Neural cell (in vitro differentiated cells): ENCODE measurements at regions not wholly inside any gene's neighbourhood (a gene's known extent, or its start where the extent isn't known, plus 50 kb on each side); places are given as distances from the start of the nearest gene placed in this dataset.

ENCODE experiments used
- H2AFZ ChIP-seq: fragments of 200-600, 300-800 bp; sonication (generic), shearing (Covaris generic); 2 replicates; pipeline ENCODE4 v1.6.0; 2014; ENCODE audit warnings: low read depth, mild to moderate bottlenecking, antibody characterized with exemption, low read length, moderate library complexity
- H3F3A ChIP-seq: fragments of 200-600 bp; shearing (Covaris generic); 2 replicates; pipeline ENCODE4 v1.6.1; 2016; ENCODE audit warnings: mild to moderate bottlenecking, moderate library complexity, mixed read lengths, antibody characterized with exemption, low read length; ENCODE audit not compliant: insufficient read depth, poor library complexity, severe bottlenecking
- H3K27ac ChIP-seq: fragments of 200-600, 300-800 bp; sonication (generic), shearing (Covaris generic); 2 replicates; pipeline ENCODE4 v1.5.1; 2014; ENCODE audit warnings: mild to moderate bottlenecking, low read length, moderate library complexity
- H3K27me3 ChIP-seq: fragments of 300-800, 200-600 bp; sonication (generic), shearing (Covaris generic); 2 replicates; pipeline ENCODE4 v1.6.0; 2014; ENCODE audit warnings: mild to moderate bottlenecking, low read depth, low read length, moderate library complexity; ENCODE audit not compliant: insufficient read depth
- H3K36me3 ChIP-seq: fragments of 300-800, 200-600 bp; sonication (generic), shearing (Covaris generic); 2 replicates; pipeline ENCODE4 v1.5.1; 2014; ENCODE audit warnings: mild to moderate bottlenecking, antibody characterized with exemption, low read length, moderate library complexity; ENCODE audit not compliant: insufficient read depth
- H3K4me2 ChIP-seq: fragments of 300-800, 200-600 bp; sonication (generic), shearing (Covaris generic); 2 replicates; pipeline ENCODE4 v1.6.0; 2014; ENCODE audit warnings: mild to moderate bottlenecking, low read length
- H3K4me3 ChIP-seq: fragments of 300-800, 200-600 bp; sonication (generic), shearing (Covaris generic); 2 replicates; pipeline ENCODE4 v1.5.1; 2014; ENCODE audit warnings: mild to moderate bottlenecking, low read length, moderate library complexity
- H3K79me2 ChIP-seq: fragments of 200-600 bp; shearing (Covaris generic); replicated peaks from 2 replicates; pipeline ENCODE4 v1.6.0; 2014; ENCODE audit warnings: mild to moderate bottlenecking, low read length, moderate library complexity; ENCODE audit not compliant: insufficient read depth
- H3K9ac ChIP-seq: fragments of 300-800, 200-600 bp; sonication (generic), shearing (Covaris generic); 2 replicates; pipeline ENCODE4 v1.6.1; 2016; ENCODE audit warnings: mild to moderate bottlenecking, low read length, mixed read lengths
- H3K9me2 ChIP-seq: fragments of 200-600 bp; shearing (Covaris generic); 2 replicates; pipeline ENCODE4 v1.6.1; 2016; ENCODE audit warnings: mild to moderate bottlenecking, low read length, mixed read lengths; ENCODE audit not compliant: insufficient read depth
- H3K9me3 ChIP-seq: fragments of 200-600, 300-800 bp; sonication (generic), shearing (Covaris generic); 2 replicates; pipeline ENCODE4 v1.6.1; 2016; ENCODE audit warnings: mild to moderate bottlenecking, mixed run types, low read length, moderate library complexity, mixed read lengths
- H4K20me1 ChIP-seq: fragments of 200-600 bp; shearing (Covaris generic); 2 replicates; pipeline ENCODE4 v1.6.1; 2016; ENCODE audit warnings: mild to moderate bottlenecking, mixed run types; ENCODE audit not compliant: insufficient read depth
- EP300 ChIP-seq: fragments of 450-650 bp; conservative IDR thresholded peaks from 2 replicates; pipeline ENCODE4 v1.6.1; 2014; ENCODE audit warnings: antibody characterized with exemption, mild to moderate bottlenecking, moderate library complexity; ENCODE audit not compliant: poor library complexity, severe bottlenecking
- EZH2 ChIP-seq: fragments of 200-600, 300-800 bp; shearing (Covaris generic), sonication (generic); IDR thresholded peaks from 2 replicates; pipeline ENCODE4 v1.6.1; 2014; ENCODE audit warnings: antibody characterized with exemption, low read length, borderline replicate concordance, mild to moderate bottlenecking; ENCODE audit not compliant: insufficient read depth, poor library complexity, severe bottlenecking
- MXI1 ChIP-seq: fragments of 450-650 bp; conservative IDR thresholded peaks from 2 replicates; pipeline ENCODE4 v1.6.1; 2014; ENCODE audit warnings: antibody characterized with exemption, mild to moderate bottlenecking; ENCODE audit not compliant: poor library complexity, severe bottlenecking
- POLR2AphosphoS5 ChIP-seq: IDR thresholded peaks from 2 replicates; pipeline ENCODE4 v1.6.1; 2012
- RAD21 ChIP-seq: fragments of 450-650 bp; conservative IDR thresholded peaks from 2 replicates; pipeline ENCODE4 v1.6.1; 2014; ENCODE audit warnings: antibody characterized with exemption, mild to moderate bottlenecking, moderate library complexity
- SMC3 ChIP-seq: fragments of 450-650 bp; conservative IDR thresholded peaks from 2 replicates; pipeline ENCODE4 v1.6.1; 2014; ENCODE audit warnings: antibody characterized with exemption, mild to moderate bottlenecking, moderate library complexity; ENCODE audit not compliant: poor library complexity
- TAF1 ChIP-seq: IDR thresholded peaks from 2 replicates; pipeline ENCODE4 v1.6.1; 2012; ENCODE audit warnings: low read depth
- TF ChIP-seq, protein P1 (sequence below): fragments of 450-650 bp; IDR thresholded peaks from 2 replicates; pipeline ENCODE4 v1.5.1; 2014; ENCODE audit warnings: antibody characterized with exemption, mild to moderate bottlenecking, moderate library complexity; ENCODE audit not compliant: poor library complexity, severe bottlenecking
- TF ChIP-seq, protein P2 (sequence below): IDR thresholded peaks from 2 replicates; pipeline ENCODE4 v1.6.1; 2012; ENCODE audit warnings: borderline replicate concordance

DNA sequence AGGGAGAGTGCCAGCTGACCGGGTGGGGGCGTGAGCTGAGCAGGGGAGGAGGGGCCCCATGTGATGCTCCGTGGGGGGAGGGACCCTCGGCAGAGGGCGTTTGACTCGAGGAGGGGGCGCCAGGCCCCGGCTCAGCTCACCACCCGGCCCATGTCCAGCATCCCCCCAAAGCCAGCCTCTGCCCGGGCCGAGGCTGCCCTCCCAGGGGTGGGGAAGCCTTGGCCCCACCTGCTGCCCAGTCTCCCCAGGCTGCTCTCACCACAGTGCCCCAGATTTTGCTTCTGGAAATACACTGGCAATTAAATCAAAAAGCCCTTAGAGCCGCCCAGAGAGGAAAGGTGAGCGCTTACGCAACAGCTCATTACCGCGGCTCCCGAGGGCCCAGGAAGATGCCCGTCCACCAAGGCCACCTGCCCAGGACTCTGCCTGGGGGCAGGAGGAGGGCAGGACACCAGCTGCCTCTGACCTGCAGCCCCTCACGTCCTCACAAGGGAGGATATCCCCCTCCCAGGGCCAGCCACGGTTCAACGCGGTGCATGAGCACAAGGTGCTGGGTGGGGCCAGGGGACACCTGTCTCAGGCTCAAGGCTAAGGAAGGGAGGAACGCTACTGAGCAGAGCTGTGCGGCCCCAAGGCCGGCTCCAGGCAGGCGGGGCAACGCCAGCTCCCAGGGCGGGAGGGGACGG lies 70.0 kb upstream of the INPP5A start:
- H2AFZ ChIP-seq, result no peak overlapping the region
- H3K27me3 ChIP-seq, result no peaks in the 10 kb centered on the region
- H3K36me3 ChIP-seq, result no peaks in the 10 kb centered on the region
- H3K9me2 ChIP-seq, result no peaks in the 10 kb centered on the region
- no peak overlapping the region for H3K27ac ChIP-seq
- H3K9ac ChIP-seq, result no peak overlapping the region
- H4K20me1 ChIP-seq, result no peaks in the 10 kb centered on the region
- H3K4me2 ChIP-seq, result no peak overlapping the region
- H3K79me2 ChIP-seq, result no peaks in the 10 kb centered on the region
- H3K4me3 ChIP-seq, result no peak overlapping the region
- TF ChIP-seq EZH2 (no peak), RAD21 (no peak)
- no peaks in the 10 kb centered on the region for H3K9me3 ChIP-seq
- H3F3A ChIP-seq, result no peaks in the 10 kb centered on the region

DNA sequence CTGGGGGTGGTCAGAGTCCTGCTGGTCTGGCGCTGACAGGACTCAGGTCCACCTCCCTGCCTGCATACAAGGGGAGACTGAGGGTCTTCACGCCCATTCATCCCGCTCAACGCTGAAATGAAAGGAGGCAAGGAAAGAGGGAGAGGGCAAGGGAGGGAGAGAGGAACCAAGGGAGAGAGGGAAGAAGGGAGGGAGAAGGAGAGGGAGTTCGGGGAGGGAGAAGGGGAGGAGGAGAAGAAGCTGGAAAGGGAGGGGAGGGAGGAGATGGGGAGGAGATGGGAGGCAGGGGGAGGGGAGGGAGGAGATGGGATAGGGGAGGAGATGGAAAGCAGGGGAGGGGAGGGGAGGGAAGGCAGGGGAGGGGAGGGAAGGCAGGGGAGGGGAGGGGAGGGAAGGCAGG lies 69.4 kb upstream of the INPP5A start:
- Histone ChIP-seq H3K9me2 (no peaks in the 10 kb centered on the region), H3K4me2 (no peak overlapping the region), H3K9ac (no peak overlapping the region), H3K36me3 (no peaks in the 10 kb centered on the region), H3K79me2 (no peaks in the 10 kb centered on the region), H3K27me3 (no peaks in the 10 kb centered on the region), H2AFZ (no peak overlapping the region), H3K9me3 (no peaks in the 10 kb centered on the region), H4K20me1 (no peaks in the 10 kb centered on the region), H3K4me3 (no peak overlapping the region), H3F3A (no peaks in the 10 kb centered on the region), H3K27ac (no peak overlapping the region)
- TF ChIP-seq SMC3 (no peak), EZH2 (no peak), EP300 (no peak)
- TF ChIP-seq, protein P1, sequence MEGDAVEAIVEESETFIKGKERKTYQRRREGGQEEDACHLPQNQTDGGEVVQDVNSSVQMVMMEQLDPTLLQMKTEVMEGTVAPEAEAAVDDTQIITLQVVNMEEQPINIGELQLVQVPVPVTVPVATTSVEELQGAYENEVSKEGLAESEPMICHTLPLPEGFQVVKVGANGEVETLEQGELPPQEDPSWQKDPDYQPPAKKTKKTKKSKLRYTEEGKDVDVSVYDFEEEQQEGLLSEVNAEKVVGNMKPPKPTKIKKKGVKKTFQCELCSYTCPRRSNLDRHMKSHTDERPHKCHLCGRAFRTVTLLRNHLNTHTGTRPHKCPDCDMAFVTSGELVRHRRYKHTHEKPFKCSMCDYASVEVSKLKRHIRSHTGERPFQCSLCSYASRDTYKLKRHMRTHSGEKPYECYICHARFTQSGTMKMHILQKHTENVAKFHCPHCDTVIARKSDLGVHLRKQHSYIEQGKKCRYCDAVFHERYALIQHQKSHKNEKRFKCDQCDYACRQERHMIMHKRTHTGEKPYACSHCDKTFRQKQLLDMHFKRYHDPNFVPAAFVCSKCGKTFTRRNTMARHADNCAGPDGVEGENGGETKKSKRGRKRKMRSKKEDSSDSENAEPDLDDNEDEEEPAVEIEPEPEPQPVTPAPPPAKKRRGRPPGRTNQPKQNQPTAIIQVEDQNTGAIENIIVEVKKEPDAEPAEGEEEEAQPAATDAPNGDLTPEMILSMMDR, result no peak
- TF ChIP-seq, protein P2, sequence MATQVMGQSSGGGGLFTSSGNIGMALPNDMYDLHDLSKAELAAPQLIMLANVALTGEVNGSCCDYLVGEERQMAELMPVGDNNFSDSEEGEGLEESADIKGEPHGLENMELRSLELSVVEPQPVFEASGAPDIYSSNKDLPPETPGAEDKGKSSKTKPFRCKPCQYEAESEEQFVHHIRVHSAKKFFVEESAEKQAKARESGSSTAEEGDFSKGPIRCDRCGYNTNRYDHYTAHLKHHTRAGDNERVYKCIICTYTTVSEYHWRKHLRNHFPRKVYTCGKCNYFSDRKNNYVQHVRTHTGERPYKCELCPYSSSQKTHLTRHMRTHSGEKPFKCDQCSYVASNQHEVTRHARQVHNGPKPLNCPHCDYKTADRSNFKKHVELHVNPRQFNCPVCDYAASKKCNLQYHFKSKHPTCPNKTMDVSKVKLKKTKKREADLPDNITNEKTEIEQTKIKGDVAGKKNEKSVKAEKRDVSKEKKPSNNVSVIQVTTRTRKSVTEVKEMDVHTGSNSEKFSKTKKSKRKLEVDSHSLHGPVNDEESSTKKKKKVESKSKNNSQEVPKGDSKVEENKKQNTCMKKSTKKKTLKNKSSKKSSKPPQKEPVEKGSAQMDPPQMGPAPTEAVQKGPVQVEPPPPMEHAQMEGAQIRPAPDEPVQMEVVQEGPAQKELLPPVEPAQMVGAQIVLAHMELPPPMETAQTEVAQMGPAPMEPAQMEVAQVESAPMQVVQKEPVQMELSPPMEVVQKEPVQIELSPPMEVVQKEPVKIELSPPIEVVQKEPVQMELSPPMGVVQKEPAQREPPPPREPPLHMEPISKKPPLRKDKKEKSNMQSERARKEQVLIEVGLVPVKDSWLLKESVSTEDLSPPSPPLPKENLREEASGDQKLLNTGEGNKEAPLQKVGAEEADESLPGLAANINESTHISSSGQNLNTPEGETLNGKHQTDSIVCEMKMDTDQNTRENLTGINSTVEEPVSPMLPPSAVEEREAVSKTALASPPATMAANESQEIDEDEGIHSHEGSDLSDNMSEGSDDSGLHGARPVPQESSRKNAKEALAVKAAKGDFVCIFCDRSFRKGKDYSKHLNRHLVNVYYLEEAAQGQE, result no peak

DNA sequence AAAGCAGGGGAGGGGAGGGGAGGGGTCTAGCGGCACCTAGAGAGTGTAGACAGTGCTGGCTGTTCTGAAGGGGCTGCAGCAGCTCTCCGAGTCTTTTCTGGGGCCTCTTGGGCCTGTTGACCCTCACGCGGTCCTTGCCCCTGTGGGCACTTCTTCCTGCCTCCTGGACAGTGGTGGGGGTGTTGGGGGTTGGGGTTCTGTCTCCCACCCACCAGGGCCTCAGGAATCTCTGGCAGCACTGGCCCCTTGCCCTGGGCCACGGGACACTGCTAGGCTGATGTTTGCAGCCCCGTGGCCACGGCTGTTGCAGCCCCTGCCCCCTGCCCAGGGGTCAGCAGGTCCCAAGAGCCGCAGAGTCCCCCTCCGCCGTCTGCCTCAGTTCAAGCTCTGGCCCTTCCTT lies 68.9 kb upstream of the INPP5A start:
- Histone ChIP-seq H2AFZ (no peak overlapping the region), H3K4me3 (no peak overlapping the region), H3K9me2 (no peaks in the 10 kb centered on the region), H3K9me3 (no peaks in the 10 kb centered on the region), H3K4me2 (no peak overlapping the region), H3K27me3 (no peaks in the 10 kb centered on the region), H3K79me2 (no peaks in the 10 kb centered on the region), H3K36me3 (no peaks in the 10 kb centered on the region), H3F3A (no peaks in the 10 kb centered on the region), H3K9ac (no peak overlapping the region), H3K27ac (no peak overlapping the region), H4K20me1 (no peaks in the 10 kb centered on the region)
- TF ChIP-seq EZH2 (no peak), TAF1 (no peak), SMC3 (no peak), POLR2AphosphoS5 (no peak), EP300 (no peak), MXI1 (no peak), RAD21 (no peak)
- TF ChIP-seq, protein P2, result no peak
- TF ChIP-seq, protein P1, result no peak
